Tibial artery (tissue), 4 donors: ENCODE measurements at regions not wholly inside any gene's neighbourhood (a gene's known extent, or its start where the extent isn't known, plus 50 kb on each side); places are given as distances from the start of the nearest gene placed in this dataset.

Experiments
- DNase-seq, 2 donors: peaks; one replicate each; pipeline ENCODE4 v3.0.0-alpha.2; 2019
- H3K27ac ChIP-seq, 2 donors: fragments of 200-600 bp; sonication (generic) in 1 of 2; 1 replicate in 1 of 2; 2 replicates in 1 of 2; pipeline ENCODE4 v1.5.1; 2018 to 2019; ENCODE audit warnings: mild to moderate bottlenecking in 1 of 2
- H3K27me3 ChIP-seq, 2 donors: fragments of 200-600 bp; sonication (generic) in 1 of 2; one replicate each; pipeline versions ENCODE4 v1.5.1 to v1.6.0; 2016 to 2019
- H3K36me3 ChIP-seq, 3 donors: fragments of 200-600 bp; sonication (generic) in 2 of 3; one replicate each; pipeline ENCODE4 v1.5.1; 2016 to 2019; ENCODE audit warnings: mild to moderate bottlenecking in 2 of 3
- H3K4me1 ChIP-seq, 4 donors: fragments of 200-600 bp; sonication (generic) in 2 of 4; 1 replicate in 3 of 4; 2 replicates in 1 of 4; pipeline ENCODE4 v1.5.1; 2016 to 2019
- H3K4me3 ChIP-seq, 2 donors: fragments of 200-600 bp; sonication (generic) in 1 of 2; 1 replicate in 1 of 2; 2 replicates in 1 of 2; pipeline ENCODE4 v1.5.1; 2018 to 2019; ENCODE audit warnings: mild to moderate bottlenecking in 2 of 2
- H3K9me3 ChIP-seq, 3 donors: fragments of 200-600 bp; sonication (generic) in 1 of 3; one replicate each; pipeline ENCODE4 v1.5.1; 2016 to 2019
- intact Hi-C: fragments of 100-400 bp; cut with DNase I; formaldehyde crosslinking; loops from one replicate; pipeline ENCODE4 v1.15.0; 2023; ENCODE audit warnings: low total_unique reads
- TF ChIP-seq, protein P1 (sequence below), 2 experiments: fragments of 200-600 bp in 1 of 2; fragments of 450-650 bp in 1 of 2; IDR thresholded peaks; one replicate each; pipeline ENCODE4 v1.5.1; 2017 to 2019; ENCODE audit warnings: antibody characterized with exemption in 2 of 2, mild to moderate bottlenecking in 1 of 2, moderate library complexity in 1 of 2

DNA sequence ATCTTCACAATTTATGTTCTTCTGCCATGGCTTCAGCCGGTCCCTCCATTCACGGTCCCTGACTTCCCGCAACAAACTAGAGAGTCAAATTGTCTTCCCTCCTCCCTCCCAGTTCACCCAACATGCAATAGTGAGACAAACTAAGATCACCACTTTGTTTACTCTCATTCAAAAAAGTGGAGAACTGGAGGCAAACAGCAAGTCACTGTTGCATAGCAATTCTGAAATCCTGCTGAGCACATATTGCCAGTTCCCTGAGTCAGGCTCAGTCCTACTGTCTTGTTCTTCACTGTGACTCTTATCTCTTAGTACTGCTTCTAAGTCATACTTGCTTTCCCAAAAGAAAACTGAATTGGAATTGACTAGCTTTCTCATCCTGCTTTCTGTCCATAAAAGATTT, 287.2 kb upstream of the SASH1 start:
- TF ChIP-seq, protein P1, sequence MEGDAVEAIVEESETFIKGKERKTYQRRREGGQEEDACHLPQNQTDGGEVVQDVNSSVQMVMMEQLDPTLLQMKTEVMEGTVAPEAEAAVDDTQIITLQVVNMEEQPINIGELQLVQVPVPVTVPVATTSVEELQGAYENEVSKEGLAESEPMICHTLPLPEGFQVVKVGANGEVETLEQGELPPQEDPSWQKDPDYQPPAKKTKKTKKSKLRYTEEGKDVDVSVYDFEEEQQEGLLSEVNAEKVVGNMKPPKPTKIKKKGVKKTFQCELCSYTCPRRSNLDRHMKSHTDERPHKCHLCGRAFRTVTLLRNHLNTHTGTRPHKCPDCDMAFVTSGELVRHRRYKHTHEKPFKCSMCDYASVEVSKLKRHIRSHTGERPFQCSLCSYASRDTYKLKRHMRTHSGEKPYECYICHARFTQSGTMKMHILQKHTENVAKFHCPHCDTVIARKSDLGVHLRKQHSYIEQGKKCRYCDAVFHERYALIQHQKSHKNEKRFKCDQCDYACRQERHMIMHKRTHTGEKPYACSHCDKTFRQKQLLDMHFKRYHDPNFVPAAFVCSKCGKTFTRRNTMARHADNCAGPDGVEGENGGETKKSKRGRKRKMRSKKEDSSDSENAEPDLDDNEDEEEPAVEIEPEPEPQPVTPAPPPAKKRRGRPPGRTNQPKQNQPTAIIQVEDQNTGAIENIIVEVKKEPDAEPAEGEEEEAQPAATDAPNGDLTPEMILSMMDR (IDR thresholded peaks at IDR 0.05): no peak
- intact Hi-C loops: no loop called here

DNA sequence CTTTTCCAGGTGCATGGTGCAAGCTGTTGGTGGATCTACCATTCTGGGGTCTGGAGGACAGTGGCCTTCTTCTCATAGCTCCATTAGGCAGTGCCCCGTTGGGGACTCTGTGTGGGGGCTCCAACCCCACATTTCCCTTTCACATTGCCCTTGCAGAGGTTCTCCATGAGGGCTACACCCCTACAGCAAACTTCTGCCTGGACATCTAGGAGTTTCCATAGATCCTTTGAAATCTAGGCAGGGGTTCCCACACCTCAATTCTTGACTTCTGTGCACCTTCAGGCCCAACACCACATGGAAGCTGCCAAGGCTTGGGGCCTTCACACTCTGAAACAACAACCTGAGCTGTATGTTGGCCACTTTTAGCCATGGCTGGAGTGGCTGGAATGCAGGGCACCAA, 282.8 kb upstream of the SASH1 start:
- intact Hi-C loops: no loop called here
- DNase-seq: no peak
- Histone ChIP-seq H3K4me1 (no peaks in the 10 kb centered on the region), H3K36me3 (no peaks in the 10 kb centered on the region), H3K4me3 (no peak overlapping the region), H3K27ac (no peak overlapping the region), H3K9me3 (peaks cover 0 to 15% (median 2%) of the 10 kb centered on the region in 3 donors), H3K27me3 (no peaks in the 10 kb centered on the region)
- TF ChIP-seq, protein P1 (IDR thresholded peaks at IDR 0.05): no peak

More for the DNA sequence above, 287.2 kb upstream of the SASH1 start:
- Histone ChIP-seq H3K4me1 (no peaks in the 10 kb centered on the region), H3K4me3 (no peak overlapping the region), H3K27me3 (no peaks in the 10 kb centered on the region), H3K9me3 (peaks cover 0 to 17% (median 0%) of the 10 kb centered on the region in 3 donors), H3K36me3 (no peaks in the 10 kb centered on the region), H3K27ac (no peak overlapping the region)
- no peak for DNase-seq

DNA sequence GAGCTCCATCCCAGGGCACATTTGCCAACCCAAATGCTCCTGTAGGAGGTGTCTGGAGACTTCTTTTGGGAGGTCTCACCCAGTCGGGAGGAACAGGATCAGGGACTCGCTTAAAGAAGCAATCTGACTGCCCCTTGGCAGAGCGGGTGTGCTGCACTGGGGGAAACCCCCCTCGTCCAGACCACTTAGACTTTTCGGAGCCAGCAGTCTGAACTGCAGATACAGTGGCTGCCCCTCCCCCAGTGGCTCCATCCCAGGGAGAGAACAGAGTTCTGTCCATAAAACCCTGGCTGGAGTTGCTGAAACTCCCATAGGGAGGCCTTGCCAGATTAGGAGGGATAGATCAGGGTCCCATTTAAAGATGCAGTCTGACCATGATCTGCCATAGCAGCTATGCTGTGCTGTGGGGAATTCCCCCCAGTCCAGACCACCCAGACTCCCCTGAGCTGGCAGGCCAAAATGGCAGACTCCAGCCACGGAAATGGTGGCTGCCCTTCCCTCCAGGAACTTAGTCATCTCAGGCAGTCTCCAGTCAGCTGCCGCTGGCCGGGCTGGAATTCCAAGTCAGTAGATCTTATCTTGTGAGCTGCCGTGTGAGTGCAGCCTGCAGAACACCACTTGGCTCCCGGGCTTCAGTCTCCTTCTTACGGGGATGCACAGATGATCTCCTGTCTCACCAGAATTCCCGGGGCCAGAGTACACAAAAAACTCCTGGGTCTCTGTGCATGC, 278.1 kb upstream of the SASH1 start:
- DNase-seq: no peak
- no peaks in the 10 kb centered on the region for H3K36me3 ChIP-seq
- H3K4me3 ChIP-seq: no peak overlapping the region
- TF ChIP-seq, protein P1 (IDR thresholded peaks at IDR 0.05): no peak
- no peaks in the 10 kb centered on the region for H3K27me3 ChIP-seq
- intact Hi-C loops: no loop called here
- no peaks in the 10 kb centered on the region for H3K4me1 ChIP-seq
- no peak overlapping the region for H3K27ac ChIP-seq
- H3K9me3 ChIP-seq: peaks cover 0 to 11% (median 7%) of the 10 kb centered on the region in 3 donors

DNA sequence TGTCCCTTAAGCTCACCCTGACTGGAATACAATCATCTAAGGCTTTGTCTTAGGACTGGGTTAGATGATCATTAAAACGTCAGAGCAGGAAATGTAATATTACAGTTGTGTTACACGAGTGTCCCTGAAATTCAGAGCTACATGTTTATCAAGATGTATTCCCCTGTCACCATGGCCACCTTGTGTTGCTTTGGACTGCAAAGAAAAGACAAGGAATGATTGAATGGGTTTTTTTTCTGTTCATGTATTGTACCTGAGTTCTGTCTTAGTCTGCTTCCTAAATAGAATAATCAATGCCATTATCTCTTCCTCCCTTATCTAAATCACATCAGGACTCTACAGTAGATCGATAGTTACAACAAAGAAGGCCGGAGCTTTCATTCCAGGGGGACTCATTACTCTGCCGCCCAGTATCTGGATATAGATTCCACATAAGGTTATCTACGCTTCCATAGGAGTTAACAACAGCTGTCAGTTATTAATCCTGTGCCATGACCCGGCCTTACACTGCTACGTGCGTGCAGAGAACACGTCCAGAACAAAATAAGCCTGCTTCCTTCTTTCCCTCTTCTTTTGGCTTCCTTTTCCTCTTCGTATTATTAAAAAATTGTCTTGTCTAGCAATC, 274.1 kb upstream of the SASH1 start:
- TF ChIP-seq, protein P1 (IDR thresholded peaks at IDR 0.05): no peak
- DNase-seq: no peak
- Histone ChIP-seq H3K27ac (no peak overlapping the region), H3K4me3 (no peak overlapping the region), H3K36me3 (no peaks in the 10 kb centered on the region), H3K4me1 (no peaks in the 10 kb centered on the region), H3K27me3 (no peaks in the 10 kb centered on the region), H3K9me3 (peaks cover 0 to 7% (median 0%) of the 10 kb centered on the region in 3 donors)
- intact Hi-C loops: no loop called here

DNA sequence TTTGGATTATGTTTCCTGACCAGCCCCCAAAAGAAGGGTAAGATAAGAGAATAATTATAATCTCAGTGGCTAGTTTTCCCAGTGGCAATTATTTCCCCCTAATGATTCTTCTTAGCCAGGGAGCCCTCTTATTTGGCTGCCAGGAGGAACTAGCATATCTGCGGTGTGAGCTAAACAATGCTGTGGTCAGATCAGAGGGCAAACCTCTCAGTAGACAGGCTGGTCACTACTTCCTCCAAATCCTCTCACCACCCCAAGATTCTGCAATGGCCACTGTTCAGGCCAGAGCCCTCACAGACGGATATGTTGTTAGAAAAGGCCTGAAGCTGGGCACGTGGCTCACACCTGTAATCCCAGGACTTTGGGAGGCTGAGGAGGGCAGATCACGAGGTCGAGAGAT, 273.4 kb upstream of the SASH1 start:
- TF ChIP-seq, protein P1 (IDR thresholded peaks at IDR 0.05): no peak
- no peaks in the 10 kb centered on the region for H3K4me1 ChIP-seq
- intact Hi-C loops: no loop called here
- no peaks in the 10 kb centered on the region for H3K27me3 ChIP-seq
- H3K9me3 ChIP-seq: peaks cover 0 to 7% (median 0%) of the 10 kb centered on the region in 3 donors
- H3K4me3 ChIP-seq: no peak overlapping the region
- no peaks in the 10 kb centered on the region for H3K36me3 ChIP-seq
- DNase-seq: no peak
- H3K27ac ChIP-seq: no peak overlapping the region
